HG03460 (cell line): ENCODE measurements at regions not wholly inside any gene's neighbourhood (a gene's known extent, or its start where the extent isn't known, plus 50 kb on each side); places are given as distances from the start of the nearest gene placed in this dataset.

ENCODE experiments used
- ATAC-seq: cut with Tn5 transposase; IDR thresholded peaks from one replicate; pipeline ENCODE4 v1.9.1; 2021; ENCODE audit not compliant: unreplicated experiment

DNA sequence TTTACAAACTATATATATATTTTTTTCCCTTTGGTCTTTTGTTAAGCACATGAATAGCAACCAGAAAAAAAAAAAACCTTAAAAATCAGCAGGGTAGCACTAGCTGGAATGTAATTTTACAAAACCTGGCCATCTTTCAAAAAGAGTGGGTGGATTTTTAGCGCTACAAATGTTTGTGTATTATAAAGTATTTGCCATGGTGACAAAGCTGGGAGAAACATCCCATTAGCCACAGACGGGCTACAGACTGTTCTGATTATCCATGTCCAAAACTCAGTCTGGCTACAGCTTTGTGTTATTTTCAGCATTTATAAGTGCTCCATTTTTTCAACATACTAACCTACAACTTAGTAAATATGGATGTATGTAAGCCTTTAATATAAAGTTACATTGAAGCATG, 249.5 kb upstream of the TANK start:
- ATAC-seq: no peak

DNA sequence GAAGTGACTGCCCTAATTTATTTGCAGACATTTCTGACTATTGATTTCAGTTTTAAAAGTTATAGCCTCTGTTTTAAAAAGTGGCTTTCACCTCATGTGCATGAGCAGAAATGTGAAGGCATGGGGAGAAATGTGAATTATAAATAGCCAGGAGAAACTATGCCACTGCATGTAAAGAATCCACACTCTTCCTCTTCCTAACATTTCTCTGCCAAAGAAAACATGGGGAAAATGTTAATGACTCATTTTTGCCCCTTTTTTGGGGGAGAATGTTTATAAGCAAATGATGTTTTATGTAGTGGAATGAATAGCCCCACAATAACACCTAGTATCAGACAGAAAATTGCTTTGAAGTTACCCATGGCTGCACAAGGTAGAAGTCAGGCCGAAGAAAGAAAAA, 249.0 kb upstream of the TANK start:
- ATAC-seq: no peak

DNA sequence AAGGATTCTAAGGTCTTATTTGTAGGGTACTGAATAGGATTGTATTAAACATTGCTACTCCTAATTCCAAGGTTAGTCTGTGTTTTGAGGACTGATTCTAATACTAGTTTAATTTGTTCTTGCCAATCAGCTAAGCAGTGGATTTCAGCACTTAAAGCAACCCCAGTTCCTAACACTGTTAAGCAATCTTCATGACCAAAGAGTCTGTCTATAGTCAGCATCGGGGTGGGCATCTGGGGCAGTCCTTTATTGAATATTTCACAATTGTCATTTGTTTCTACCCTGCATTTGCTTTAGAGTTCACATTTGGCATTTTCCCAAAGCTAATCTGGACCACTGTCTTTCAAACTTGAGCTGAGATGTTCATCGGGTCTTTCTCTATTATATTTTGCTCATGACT, 248.0 kb upstream of the TANK start:
- ATAC-seq: no peak

DNA sequence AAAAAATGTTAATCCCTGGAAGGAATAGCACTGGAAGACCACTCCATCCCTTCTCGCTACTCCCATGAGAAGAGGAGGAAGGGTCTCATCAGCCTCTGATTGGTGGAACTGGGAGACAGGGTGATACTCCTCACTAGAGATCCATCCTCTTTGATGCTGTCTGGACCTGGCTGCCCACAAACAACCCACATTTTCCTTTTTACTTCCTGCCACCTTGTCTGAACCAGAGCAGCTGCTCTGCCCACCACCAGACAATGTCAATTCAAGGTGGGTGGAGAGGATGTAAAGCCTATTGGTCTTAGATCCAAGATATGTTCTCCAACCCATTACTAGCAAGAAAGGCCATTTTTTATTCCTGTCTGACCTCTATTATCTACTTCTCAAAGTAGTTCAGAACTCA, 246.9 kb upstream of the TANK start:
- ATAC-seq: no peak

DNA sequence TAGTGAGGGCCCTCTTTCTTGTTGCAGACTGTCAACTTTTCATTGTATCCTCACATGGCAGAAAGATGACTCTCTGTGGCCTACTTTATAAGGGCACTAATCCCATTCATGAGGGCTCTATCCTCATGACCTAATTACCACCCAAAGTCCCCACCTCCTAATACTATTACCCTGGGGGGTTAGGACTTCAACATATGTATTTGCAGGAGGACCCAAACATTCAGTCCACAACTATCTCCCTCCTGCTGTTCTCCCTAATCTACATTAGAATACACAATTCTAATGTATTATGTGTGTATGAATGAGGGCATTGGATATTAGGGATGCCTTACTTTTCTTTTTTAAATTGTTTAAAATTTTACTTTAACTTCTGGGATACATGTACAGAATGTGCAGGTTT, 246.0 kb upstream of the TANK start:
- no peak for ATAC-seq

DNA sequence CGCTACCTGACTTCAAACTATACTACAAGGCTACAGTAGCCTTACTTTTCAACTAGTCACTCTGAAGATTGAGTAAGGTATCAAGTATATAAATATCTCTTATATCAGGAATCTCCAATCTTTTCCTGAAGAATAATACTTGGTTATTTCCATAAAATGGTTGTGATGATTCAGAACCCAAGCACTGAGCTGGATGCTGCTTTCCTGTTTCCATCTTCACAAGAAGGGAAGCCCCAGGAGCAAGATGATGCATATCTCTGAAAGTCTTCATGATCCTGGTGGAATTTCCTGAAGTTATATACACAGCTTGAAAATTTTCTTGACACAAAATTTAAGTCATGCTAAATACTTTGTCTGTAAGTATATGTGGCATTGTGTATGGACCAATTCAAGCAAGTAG, 243.9 kb upstream of the TANK start:
- no peak for ATAC-seq

DNA sequence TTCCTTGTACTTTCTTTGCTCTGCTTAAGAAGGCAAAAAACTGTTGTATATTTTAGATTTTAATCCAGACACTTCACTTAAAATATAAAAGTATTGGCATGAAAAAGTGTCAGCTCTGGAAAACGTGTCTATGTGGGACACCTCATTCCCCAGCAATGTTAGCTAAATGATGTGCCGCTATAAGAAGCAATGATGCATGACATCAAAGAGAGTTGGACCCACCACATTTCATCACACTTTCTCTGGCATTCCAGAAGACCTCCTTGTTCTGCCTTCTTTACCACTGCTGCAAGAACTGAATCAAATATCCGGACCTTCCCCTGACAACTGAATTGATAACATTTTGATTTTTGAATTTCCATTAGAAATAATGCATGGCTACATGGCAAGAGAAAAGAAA, 242.4 kb upstream of the TANK start:
- no peak for ATAC-seq

DNA sequence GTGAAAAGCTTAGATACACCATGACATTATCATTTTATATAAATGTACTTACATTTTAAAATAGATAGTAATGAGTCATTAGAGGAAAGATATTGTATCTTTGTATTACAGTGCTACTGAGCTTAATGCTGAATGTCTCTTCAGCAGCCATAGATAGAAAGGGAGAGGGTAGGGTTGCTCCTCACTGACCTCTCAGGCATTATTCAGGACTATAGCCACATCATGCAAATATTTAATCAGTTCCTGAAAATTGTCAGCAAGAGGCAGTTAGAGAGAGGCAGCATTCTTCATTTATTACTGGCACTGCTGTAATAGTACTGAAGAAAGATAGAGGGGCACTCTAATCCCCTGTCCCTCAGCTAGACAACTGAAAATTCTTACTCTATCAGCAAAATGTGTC, 242.0 kb upstream of the TANK start:
- ATAC-seq: no peak

DNA sequence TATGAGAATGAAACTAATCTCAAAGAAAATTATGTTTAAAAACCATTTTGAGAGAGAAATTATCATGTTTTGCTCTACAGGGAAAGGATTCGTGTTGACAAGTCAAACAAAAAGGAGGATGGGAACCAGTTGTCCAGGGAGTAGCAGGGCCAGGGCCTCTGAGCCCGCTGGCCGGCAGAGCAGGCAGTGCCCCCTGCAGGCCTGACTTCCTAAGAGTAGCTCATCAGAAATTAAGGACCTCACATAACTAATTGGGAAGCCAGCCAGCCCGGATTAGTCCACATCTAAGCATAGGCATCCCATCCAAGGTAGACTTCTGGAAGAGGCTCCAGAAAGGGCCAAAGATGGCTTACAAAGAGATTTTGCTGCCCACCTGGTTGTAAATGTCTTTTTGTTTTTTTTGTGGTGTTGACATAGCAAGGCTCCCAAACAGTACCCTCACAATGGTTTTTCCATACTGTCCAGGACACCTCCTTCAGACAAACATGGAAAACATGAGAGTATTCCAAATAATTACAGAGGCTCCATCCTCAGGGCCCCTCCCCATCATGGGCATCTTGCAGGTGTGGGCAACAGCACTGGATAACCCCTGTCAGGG, 241.2 kb upstream of the TANK start:
- ATAC-seq: no peak

DNA sequence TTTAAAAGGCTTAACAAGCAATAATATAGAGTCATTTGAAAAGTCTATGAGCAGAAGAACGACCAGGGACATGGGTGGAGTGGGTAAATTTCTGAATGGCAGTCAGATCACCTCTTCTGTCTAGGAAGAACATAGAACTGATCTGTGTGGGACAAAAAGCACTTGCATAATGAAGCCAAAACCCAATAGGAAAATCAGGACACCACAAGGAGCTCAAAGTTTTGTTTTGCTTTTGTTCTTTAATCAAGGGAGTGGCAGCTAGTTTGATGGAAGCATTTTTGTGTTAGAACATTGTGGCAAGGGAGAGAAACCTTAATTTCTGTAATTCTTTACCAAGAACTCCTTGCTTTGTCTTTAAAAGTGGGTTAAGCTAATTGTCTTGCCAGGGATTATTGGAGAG, 240.2 kb upstream of the TANK start:
- ATAC-seq: no peak

DNA sequence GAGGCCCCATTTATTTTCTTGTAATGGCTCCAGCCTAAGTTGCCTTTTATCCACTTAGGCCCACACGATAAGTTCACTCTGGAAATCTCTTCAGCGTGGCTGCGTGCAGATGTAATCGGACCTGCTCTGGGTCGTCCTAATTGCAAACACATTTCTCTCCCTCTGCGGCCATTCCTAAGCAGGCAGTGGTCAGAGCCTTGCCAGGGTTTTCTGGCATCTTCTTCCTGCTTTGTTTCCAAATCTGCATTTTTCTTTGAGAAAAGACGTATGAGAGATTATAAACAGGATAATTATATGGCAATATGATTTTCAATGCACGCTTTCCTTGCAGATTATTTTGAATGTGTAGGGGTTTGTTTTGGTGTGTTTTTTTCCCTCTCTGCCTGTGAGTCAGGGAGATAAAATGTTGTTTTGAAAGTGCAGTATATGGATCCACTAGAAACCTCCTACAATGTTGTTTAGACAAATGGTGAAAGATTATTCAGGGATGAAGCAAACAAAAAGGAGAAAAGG, 239.4 kb upstream of the TANK start:
- ATAC-seq: no peak

DNA sequence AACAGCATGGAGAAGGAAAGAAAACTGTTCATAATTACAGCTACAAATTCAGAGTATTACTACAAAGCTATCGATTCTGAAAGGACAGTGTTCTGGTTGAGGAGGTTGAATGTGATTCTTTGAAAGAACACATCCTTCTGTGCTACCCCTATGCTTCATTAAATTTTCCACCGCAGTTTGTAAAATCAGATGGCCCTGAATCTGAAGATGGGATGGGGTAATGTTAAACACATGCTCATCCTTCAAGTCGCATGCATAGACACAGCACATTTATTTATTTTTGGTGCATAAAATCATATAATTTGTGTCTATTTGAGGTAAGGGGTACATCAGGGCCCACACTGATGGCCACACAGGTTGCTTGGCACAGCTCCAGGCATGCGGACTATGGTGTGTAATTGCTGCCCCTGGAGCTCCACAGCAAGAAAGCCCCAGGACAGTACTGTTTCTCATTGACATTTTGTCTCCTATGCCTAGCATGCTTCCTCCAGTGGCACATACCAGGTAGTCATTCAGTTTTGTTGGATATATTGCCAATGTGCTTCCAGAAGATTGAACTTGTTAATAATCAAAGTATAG, 238.8 kb upstream of the TANK start:
- no peak for ATAC-seq

DNA sequence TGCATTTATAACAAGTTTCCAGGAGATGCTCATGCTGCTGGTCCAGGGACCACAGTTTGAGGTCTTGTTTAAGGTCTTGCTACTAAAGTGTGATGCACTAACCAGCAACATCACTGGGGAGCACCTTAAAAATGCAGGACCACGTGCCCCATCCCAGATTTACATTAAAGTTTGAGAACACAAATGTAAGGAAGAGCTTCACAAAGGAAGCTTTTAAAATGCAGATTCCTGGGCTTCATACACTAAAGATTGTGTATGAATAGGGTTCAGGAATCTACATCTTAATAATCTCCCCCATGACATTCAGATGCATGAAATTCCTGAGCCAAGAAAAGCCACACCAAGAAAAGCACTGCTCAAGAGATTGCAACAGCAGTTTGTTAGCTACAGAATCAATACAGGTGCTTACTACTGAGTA, 235.3 kb upstream of the TANK start:
- ATAC-seq: no peak

DNA sequence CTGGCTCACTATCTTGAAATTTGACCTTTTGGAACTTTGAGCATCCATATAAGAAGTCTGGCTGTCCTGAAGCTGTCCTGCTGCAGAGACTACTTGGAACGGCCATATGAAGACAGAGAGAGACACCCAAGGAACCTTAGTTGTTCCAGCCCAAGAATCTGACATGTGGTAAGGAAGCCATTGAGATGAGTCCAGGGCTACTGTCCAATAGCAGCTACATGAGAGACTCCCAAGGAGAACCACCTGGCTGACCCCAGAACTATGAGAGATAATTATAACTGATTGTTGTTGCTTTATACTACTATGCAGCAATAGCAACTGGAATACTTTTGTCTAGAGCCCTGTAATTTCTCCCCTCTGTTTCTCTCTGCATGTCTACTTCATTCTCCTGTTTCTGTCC, 234.3 kb upstream of the TANK start:
- no peak for ATAC-seq

DNA sequence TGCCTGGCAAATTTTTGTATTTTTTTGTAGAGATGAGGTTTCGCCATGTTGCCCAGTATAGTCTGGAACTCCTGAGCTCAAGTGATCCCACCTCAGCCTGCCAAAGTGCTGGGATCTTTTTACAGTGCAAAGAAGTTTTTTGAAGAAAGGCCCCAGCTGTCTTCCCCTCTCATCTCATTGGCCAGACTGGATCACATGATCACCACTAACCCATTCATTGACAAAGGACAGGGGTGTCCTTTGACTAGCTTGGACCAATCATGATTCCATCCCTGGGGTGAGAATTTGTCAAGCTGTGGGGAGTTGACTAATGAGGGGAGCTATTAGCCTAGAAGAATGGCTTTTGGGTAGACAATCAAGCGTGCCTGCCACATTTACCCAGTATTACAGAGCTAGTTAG, 232.9 kb upstream of the TANK start:
- no peak for ATAC-seq

DNA sequence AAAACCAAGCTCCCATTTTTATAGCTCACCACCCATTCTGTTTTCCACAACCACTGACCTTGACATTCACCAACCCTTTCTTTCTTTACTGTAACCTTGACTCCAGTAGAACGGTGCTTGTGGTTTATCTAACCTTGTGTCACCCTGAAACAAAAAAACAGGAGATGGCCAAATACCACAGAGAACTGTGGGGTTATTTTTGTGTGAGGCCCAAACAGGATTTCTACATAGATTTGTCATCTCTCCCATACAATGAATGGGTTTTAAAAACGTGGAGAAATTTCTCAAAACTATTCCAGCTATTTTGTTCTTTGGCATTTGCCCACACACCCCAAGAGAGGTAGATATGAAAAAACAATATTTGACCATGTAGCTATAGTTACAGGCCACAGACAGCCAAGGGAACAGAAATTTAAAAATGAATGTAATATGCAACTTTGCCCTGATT, 231.3 kb upstream of the TANK start:
- ATAC-seq: no peak

DNA sequence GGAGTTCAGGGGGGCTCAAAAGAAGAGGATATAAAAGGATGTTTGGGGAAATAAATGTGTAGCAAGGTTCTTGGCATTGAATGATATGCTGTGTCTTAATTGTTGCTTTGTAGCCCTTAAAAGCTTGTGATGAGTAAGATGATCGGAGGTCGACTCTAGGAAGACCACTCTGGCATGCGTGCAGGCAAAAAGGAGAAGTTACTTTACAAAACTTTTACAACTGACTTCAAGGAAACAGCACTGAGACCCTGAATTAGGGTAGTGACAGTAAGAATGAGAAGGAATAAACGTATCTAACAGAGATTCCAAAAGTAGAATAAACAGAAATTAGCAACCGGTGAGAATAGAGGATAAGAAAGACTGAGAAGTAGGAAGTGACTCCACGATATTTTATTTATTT, 228.7 kb upstream of the TANK start:
- ATAC-seq: no peak

DNA sequence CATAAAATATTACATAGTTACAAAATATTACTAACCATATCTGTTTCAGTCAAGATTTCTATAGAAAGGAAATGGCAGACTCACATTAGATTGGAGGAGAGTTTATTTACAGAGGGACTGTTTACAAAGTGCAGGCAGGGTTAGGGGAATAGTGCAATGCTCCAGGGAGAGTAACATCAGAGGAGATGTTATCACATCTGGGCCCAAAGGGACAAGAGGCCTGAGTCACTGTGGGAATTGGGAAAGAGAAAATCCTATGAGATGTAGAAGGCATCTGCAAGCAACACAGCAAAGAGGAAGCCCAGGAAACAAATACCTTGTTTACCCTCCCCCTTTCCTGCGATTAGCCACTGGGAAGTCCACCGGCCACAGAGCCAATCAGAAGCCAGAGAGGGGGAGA, 227.3 kb upstream of the TANK start:
- no peak for ATAC-seq

DNA sequence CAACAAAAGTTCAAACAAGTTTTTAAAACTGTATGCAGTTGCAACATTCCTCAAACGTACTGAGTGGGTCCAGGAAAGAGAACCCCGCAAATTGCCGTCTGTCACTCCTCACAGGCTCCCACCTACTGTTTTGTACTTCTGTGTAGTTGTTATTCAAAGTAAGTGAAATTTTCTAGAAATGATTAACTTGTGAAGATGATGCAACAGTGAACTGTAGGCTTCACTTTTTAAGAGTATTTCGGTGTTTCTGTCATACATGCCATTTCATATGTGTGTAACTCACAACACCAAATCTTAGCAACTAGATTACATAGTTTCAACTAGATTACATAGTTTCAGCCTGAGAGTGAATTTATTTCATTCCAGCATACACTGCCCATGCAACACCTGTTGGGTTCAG, 226.0 kb upstream of the TANK start:
- ATAC-seq: no peak

DNA sequence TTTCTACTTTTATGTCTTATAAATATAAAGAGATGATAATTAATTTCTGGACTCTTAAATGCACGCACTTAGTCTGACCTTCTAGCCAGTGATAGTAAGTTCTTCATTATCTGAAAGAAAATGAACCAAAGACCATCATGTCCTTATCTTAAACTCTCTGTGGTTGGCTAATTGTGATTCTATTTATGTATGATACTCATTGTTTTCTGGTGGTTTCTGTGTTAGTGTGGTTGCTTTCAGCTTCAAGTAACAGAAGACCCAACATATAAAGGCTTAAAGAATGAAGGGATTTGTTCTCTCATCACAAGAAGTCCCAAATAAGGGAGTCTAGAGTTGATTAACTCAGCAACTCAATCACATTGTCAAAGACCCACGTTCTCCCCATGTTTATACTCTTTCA, 225.2 kb upstream of the TANK start:
- ATAC-seq: no peak

DNA sequence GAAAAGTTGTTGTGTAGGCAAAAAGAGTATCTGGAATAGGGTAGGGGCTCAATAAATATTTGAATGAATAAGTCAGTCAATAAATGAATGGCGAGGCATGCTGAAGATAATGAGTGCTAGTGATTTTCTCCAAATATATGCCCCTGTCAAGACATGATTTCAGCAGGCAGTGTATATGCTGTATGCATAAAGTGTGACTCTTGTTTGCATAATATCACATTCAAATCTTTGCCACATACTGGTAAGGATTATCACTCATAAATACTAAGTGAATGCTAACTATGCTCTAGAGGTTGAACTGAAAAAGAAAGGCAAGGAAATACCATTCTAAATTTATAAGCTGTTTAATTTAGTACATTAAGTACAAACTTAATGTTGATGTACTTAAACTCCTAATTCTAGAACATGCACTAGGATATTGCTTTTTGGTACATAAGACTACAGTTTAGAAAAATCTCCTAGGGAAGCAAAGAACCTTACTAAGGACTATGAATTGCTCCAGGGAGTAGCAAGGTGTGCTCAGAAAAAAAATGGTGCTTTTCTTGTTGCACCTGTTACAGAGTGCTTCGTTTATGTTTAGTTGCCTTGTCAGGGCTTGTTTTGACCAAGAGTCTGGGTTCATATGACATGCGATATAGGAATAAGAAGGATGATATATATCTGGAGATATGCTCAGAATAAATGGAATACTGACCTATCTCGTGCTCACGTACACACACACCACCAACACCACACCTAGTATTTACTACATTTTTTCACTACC, 224.0 kb upstream of the TANK start:
- ATAC-seq: no peak

DNA sequence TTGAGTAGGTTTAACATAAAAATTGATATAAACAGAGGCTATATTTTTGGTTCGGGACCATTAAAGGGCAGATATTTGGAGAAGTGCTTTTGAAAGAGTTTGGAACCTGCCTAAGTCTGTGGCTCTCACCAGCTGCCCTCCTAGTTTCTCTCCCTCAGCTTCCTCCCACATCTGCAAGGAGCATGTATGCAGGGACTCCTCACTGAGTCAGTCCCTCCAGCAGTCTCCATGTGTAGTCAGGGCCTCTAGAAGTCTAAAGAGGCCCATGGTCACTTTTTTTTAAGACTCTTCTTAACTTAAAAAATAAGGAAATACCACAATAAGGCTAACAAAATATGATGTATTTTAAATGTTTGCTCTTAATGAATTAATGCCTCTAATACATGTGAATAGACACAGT, 220.0 kb upstream of the TANK start:
- ATAC-seq: no peak
